ENCODE measurements at regions not wholly inside any gene's neighbourhood (a gene's known extent, or its start where the extent isn't known, plus 50 kb on each side); places are given as distances from the start of the nearest gene placed in this dataset.

GRCh38 chr6:21398741-21399325 lies 194.7 kb upstream of the SOX4 start:
- TF ChIP-seq POLR2A (IDR thresholded peaks at IDR 0.05) = no peak
- TF ChIP-seq POLR2AphosphoS5 (IDR thresholded peaks at IDR 0.05) = no peak
- TF ChIP-seq, protein P1, sequence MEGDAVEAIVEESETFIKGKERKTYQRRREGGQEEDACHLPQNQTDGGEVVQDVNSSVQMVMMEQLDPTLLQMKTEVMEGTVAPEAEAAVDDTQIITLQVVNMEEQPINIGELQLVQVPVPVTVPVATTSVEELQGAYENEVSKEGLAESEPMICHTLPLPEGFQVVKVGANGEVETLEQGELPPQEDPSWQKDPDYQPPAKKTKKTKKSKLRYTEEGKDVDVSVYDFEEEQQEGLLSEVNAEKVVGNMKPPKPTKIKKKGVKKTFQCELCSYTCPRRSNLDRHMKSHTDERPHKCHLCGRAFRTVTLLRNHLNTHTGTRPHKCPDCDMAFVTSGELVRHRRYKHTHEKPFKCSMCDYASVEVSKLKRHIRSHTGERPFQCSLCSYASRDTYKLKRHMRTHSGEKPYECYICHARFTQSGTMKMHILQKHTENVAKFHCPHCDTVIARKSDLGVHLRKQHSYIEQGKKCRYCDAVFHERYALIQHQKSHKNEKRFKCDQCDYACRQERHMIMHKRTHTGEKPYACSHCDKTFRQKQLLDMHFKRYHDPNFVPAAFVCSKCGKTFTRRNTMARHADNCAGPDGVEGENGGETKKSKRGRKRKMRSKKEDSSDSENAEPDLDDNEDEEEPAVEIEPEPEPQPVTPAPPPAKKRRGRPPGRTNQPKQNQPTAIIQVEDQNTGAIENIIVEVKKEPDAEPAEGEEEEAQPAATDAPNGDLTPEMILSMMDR (IDR thresholded peaks at IDR 0.05) = no peak
- TF ChIP-seq EP300 (IDR thresholded peaks at IDR 0.05) = no peak
